HCT116 (cell line): ENCODE measurements at regions not wholly inside any gene's neighbourhood (a gene's known extent, or its start where the extent isn't known, plus 50 kb on each side); places are given as distances from the start of the nearest gene placed in this dataset.

Experiments used
- CTCF ChIP-seq, 3 experiments: fragments of 200-600 bp in 1 of 3; sonication (generic) in 1 of 3; IDR thresholded peaks in 2 of 3; conservative IDR thresholded peaks in 1 of 3; 2 replicates each; pipeline ENCODE4 v1.5.1; 2012 to 2017; ENCODE audit warnings: low read depth in 2 of 3, low read length in 2 of 3, antibody characterized with exemption in 1 of 3, borderline replicate concordance in 1 of 3, control low read depth in 1 of 3, mild to moderate bottlenecking in 1 of 3, mixed read lengths in 1 of 3, mixed run types in 1 of 3, moderate library complexity in 1 of 3; ENCODE audit not compliant: insufficient read depth in 1 of 3
- EZH2 ChIP-seq: fragments of 200-600 bp; sonication (generic); IDR thresholded peaks from 2 replicates; pipeline ENCODE4 v1.6.1; 2017; ENCODE audit warnings: antibody characterized with exemption, mixed run types

- no peak for TF ChIP-seq CTCF (IDR thresholded peaks at IDR 0.05 in 2 of 3, conservative IDR thresholded peaks at IDR 0.05 in 1 of 3; ENCODE audit: borderline replicate concordance in 1 of 3, insufficient read depth in 1 of 3, low read depth in 2 of 3, low read length in 2 of 3)
- TF ChIP-seq EZH2, result no peak
These were observed 207.9 kb upstream of the UFM1 start for GRCh38 chr13:38141792-38142191.
